GM21723 (cell line): ENCODE measurements at regions not wholly inside any gene's neighbourhood (a gene's known extent, or its start where the extent isn't known, plus 50 kb on each side); places are given as distances from the start of the nearest gene placed in this dataset.

Source experiments
- ATAC-seq: cut with Tn5 transposase; IDR thresholded peaks from one replicate; pipeline ENCODE4 v1.9.1; 2021; ENCODE audit warnings: mild to moderate bottlenecking, moderate library complexity; ENCODE audit not compliant: unreplicated experiment

GRCh38 chr22:34129691-34130486 is 209.6 kb upstream of the LARGE1 start:
- no peak for ATAC-seq

GRCh38 chr22:34135749-34136148 is 215.5 kb upstream of the LARGE1 start:
- ATAC-seq: no peak

- ATAC-seq: no peak
Observed at GRCh38 chr22:34150023-34150422, 229.7 kb upstream of the LARGE1 start.

GRCh38 chr22:34159491-34159890 is 239.2 kb upstream of the LARGE1 start:
- no peak for ATAC-seq

GRCh38 chr22:34160141-34160783 is 240.0 kb upstream of the LARGE1 start:
- ATAC-seq: no peak

- no peak for ATAC-seq
Observed at GRCh38 chr22:34161431-34162123, 241.3 kb upstream of the LARGE1 start.

GRCh38 chr22:34198976-34199375 is 278.7 kb upstream of the LARGE1 start:
- ATAC-seq: no peak

GRCh38 chr22:34210301-34210700 is 290.0 kb upstream of the LARGE1 start:
- ATAC-seq: no peak

GRCh38 chr22:34214372-34214771 is 294.1 kb upstream of the LARGE1 start:
- ATAC-seq: no peak

GRCh38 chr22:34225278-34225677 is 305.0 kb upstream of the LARGE1 start:
- ATAC-seq: no peak

GRCh38 chr22:34236527-34236926 is 316.3 kb upstream of the LARGE1 start:
- ATAC-seq: no peak

- ATAC-seq: no peak
Observed at GRCh38 chr22:34239421-34239820, 319.1 kb upstream of the LARGE1 start.

GRCh38 chr22:34243023-34243422 is 322.7 kb upstream of the LARGE1 start:
- ATAC-seq: no peak

GRCh38 chr22:34255042-34255441 is 334.8 kb upstream of the LARGE1 start:
- no peak for ATAC-seq

- ATAC-seq: no peak
Observed at GRCh38 chr22:34278121-34278520, 357.8 kb upstream of the LARGE1 start.

GRCh38 chr22:34281738-34282137 is 361.5 kb upstream of the LARGE1 start:
- no peak for ATAC-seq

GRCh38 chr22:34283844-34284243 is 363.6 kb upstream of the LARGE1 start:
- no peak for ATAC-seq

- ATAC-seq: no peak
Observed at GRCh38 chr22:34293324-34293723, 373.0 kb upstream of the LARGE1 start.

- ATAC-seq: no peak
Observed at GRCh38 chr22:34294476-34294875, 374.2 kb upstream of the LARGE1 start.

GRCh38 chr22:34294986-34295385 is 374.7 kb upstream of the LARGE1 start:
- no peak for ATAC-seq

GRCh38 chr22:34296461-34296860 is 376.2 kb upstream of the LARGE1 start:
- ATAC-seq: no peak

- no peak for ATAC-seq
Observed at GRCh38 chr22:34297536-34298120, 377.4 kb upstream of the LARGE1 start.
